OCI-LY7 (cell line): ENCODE measurements at regions not wholly inside any gene's neighbourhood (a gene's known extent, or its start where the extent isn't known, plus 50 kb on each side); places are given as distances from the start of the nearest gene placed in this dataset.

Experiments
- BruUV-seq: library from RNA; stranded (reverse); fragments of 400-500 nt; replicated peaks from 2 replicates; lab custom pipeline; 2021; lab: Mats Ljungman, UMichigan
- CTCF ChIA-PET: fragments of 300-600 bp; sonication (Branson Sonifier 250); formaldehyde crosslinking; loops from one replicate; lab custom pipeline; 2022; ENCODE audit warnings: antibody characterized with exemption; ENCODE audit not compliant: unreplicated experiment; lab: Charles Lee
- POLR2A ChIA-PET: fragments of 300-600 bp; sonication (Branson Sonifier 250); formaldehyde crosslinking; loops from one replicate; lab custom pipeline; 2022; ENCODE audit warnings: antibody characterized with exemption; lab: Charles Lee
- DNase-seq: peaks from one replicate; pipeline ENCODE4 v3.0.0-alpha.2; 2015; ENCODE audit warnings: low spot score
- H2AFZ ChIP-seq: fragments of 200-600 bp; sonication (generic), shearing (Covaris generic); 2 replicates; pipeline ENCODE4 v1.6.1; 2014; ENCODE audit warnings: mild to moderate bottlenecking, antibody characterized with exemption, low read length, moderate library complexity
- H3K27ac ChIP-seq: fragments of 200-600 bp; sonication (generic); 2 replicates; pipeline ENCODE4 v1.5.1; 2014; ENCODE audit warnings: mixed run types, low read depth, mild to moderate bottlenecking, moderate library complexity, low read length, inconsistent platforms; ENCODE audit not compliant: poor library complexity, severe bottlenecking
- H3K36me3 ChIP-seq: fragments of 200-600 bp; sonication (generic); 2 replicates; pipeline ENCODE4 v1.6.1; 2014; ENCODE audit warnings: mild to moderate bottlenecking, antibody characterized with exemption, low read length, moderate library complexity, mixed read lengths; ENCODE audit not compliant: insufficient read depth
- H3K4me1 ChIP-seq: fragments of 200-600 bp; sonication (generic); 2 replicates; pipeline ENCODE4 v1.5.1; 2014; ENCODE audit warnings: mild to moderate bottlenecking, low read length; ENCODE audit not compliant: insufficient read depth, poor library complexity, severe bottlenecking
- H3K4me2 ChIP-seq: fragments of 200-600 bp; sonication (generic); 2 replicates; pipeline ENCODE4 v1.6.1; 2014; ENCODE audit warnings: mild to moderate bottlenecking, low read length
- H3K4me3 ChIP-seq: fragments of 200-600 bp; sonication (generic); 2 replicates; pipeline ENCODE4 v1.5.1; 2014; ENCODE audit warnings: mild to moderate bottlenecking, low read depth, low read length; ENCODE audit not compliant: poor library complexity, severe bottlenecking
- H3K79me2 ChIP-seq: fragments of 200-600 bp; sonication (generic); 2 replicates; pipeline ENCODE4 v1.6.1; 2016; ENCODE audit warnings: low read depth, mild to moderate bottlenecking, low read length, moderate library complexity, mixed read lengths; ENCODE audit not compliant: insufficient read depth
- H3K9me2 ChIP-seq: fragments of 200-600 bp; sonication (generic); 2 replicates; pipeline ENCODE4 v1.6.1; 2016; ENCODE audit warnings: mild to moderate bottlenecking, low read length, mixed read lengths; ENCODE audit not compliant: insufficient read depth
- H3K9me3 ChIP-seq: fragments of 200-600 bp; sonication (generic); 2 replicates; pipeline ENCODE4 v1.6.1; 2014; ENCODE audit warnings: mild to moderate bottlenecking, mixed run types, low read length, mixed read lengths
- H4K20me1 ChIP-seq: fragments of 200-600 bp; sonication (generic); 2 replicates; pipeline ENCODE4 v1.6.1; 2014; ENCODE audit warnings: mild to moderate bottlenecking, antibody characterized with exemption, low read length, moderate library complexity, mixed read lengths; ENCODE audit not compliant: insufficient read depth
- EZH2phosphoT487 ChIP-seq: fragments of 200-600 bp; sonication (generic); IDR thresholded peaks from 2 replicates; pipeline ENCODE4 v1.6.1; 2018; ENCODE audit warnings: low read depth, borderline replicate concordance, mild to moderate bottlenecking, mixed run types, antibody characterized with exemption, low read length, moderate library complexity, mixed read lengths
- intact Hi-C: fragments of 100-400 bp; cut with micrococcal nuclease; formaldehyde crosslinking; loops from one replicate; pipeline ENCODE4 v1.10.0; 2022; ENCODE audit not compliant: unreplicated experiment
- TF ChIP-seq, protein P1 (sequence below): fragments of 200-600 bp; sonication (generic); conservative IDR thresholded peaks from 2 replicates; pipeline ENCODE4 v1.5.1; 2014; ENCODE audit warnings: mild to moderate bottlenecking, antibody characterized with exemption, low read length, moderate library complexity, mixed read lengths

DNA sequence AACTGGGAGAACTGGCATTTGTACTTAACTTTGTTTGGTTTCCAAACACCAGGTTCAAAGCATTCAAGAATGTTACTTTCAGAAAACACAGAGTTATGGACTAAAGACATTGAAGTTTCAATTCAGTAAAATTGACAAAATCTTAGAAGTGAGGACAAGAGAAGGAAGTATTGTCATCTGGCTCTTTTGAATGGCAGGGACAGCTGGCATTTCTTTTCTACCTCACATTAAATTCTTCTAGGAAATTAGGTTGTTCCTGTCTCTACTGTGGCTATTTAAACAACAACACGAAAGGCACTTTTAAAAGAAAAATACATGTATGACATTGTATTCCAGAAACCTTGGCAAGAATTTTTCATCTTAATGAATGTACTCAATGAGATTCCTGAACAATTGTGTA, 600.0 kb upstream of the CA10 start:
- no TSS peak for BruUV-seq
- H3K79me2 ChIP-seq: no peaks in the 10 kb centered on the region
- H3K36me3 ChIP-seq: no peaks in the 10 kb centered on the region
- CTCF ChIA-PET: no interaction called here
- H3K4me1 ChIP-seq: no peaks in the 10 kb centered on the region
- no peak overlapping the region for H3K4me3 ChIP-seq
- H3K27ac ChIP-seq: no peak overlapping the region
- no peaks in the 10 kb centered on the region for H3K9me2 ChIP-seq
- intact Hi-C loops: no loop called here
- no peaks in the 10 kb centered on the region for H3K9me3 ChIP-seq
- no peak overlapping the region for H3K4me2 ChIP-seq
- DNase-seq: no peak
- POLR2A ChIA-PET: no interaction called here
- TF ChIP-seq, protein P1, sequence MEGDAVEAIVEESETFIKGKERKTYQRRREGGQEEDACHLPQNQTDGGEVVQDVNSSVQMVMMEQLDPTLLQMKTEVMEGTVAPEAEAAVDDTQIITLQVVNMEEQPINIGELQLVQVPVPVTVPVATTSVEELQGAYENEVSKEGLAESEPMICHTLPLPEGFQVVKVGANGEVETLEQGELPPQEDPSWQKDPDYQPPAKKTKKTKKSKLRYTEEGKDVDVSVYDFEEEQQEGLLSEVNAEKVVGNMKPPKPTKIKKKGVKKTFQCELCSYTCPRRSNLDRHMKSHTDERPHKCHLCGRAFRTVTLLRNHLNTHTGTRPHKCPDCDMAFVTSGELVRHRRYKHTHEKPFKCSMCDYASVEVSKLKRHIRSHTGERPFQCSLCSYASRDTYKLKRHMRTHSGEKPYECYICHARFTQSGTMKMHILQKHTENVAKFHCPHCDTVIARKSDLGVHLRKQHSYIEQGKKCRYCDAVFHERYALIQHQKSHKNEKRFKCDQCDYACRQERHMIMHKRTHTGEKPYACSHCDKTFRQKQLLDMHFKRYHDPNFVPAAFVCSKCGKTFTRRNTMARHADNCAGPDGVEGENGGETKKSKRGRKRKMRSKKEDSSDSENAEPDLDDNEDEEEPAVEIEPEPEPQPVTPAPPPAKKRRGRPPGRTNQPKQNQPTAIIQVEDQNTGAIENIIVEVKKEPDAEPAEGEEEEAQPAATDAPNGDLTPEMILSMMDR: no peak
- no peak for TF ChIP-seq EZH2phosphoT487
- no peak overlapping the region for H2AFZ ChIP-seq
- no peaks in the 10 kb centered on the region for H4K20me1 ChIP-seq

DNA sequence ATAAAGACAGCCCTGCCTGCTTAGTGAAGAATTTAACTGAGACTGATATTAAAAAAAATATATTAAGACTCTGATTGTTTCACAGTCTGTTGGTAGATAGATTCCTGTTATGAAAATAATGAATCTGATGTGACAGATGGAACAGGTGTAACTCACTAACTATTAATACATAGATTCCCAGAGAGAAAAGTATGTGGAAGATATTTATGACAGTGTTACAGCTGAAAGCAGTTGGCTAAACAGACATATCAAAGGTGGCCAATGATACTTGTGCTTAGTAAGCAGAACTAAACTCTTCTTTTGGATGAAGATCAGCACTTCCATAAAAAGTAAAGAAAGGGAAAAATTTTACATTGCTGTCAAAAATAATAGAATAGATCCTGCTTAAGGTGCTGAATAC, 598.2 kb upstream of the CA10 start:
- no TSS peak for BruUV-seq
- ChIA-PET CTCF (no interaction called here), POLR2A (no interaction called here)
- DNase-seq: no peak
- no peak overlapping the region for H3K4me2 ChIP-seq
- H3K4me3 ChIP-seq: no peak overlapping the region
- H3K36me3 ChIP-seq: no peaks in the 10 kb centered on the region
- no peaks in the 10 kb centered on the region for H3K9me2 ChIP-seq
- no peak overlapping the region for H3K27ac ChIP-seq
- no peaks in the 10 kb centered on the region for H3K9me3 ChIP-seq
- no peaks in the 10 kb centered on the region for H3K4me1 ChIP-seq
- intact Hi-C loops: no loop called here
- H3K79me2 ChIP-seq: no peaks in the 10 kb centered on the region
- H2AFZ ChIP-seq: no peak overlapping the region
- no peak for TF ChIP-seq EZH2phosphoT487
- TF ChIP-seq, protein P1: no peak
- H4K20me1 ChIP-seq: no peaks in the 10 kb centered on the region

DNA sequence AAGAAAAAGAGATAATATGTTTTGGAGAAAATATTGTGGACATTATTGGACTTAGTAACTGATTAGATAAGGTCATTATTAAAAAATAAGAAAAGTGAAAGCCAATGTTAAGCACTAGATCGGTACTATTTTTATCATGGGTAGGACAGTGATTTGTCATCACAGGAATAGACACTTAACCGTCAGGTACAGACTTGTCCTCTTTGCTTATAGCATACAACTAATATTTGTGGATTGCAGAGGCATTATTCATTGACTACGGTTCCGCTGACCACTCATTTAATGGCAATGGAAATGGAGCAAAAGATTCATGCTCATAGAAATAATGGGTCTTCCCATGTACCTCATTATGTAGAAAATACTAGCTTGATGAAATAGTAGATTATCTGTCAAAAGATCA, 596.3 kb upstream of the CA10 start:
- no peak overlapping the region for H3K4me2 ChIP-seq
- BruUV-seq: no TSS peak
- H3K9me2 ChIP-seq: no peaks in the 10 kb centered on the region
- ChIA-PET CTCF (no interaction called here), POLR2A (no interaction called here)
- no peak for TF ChIP-seq EZH2phosphoT487
- TF ChIP-seq, protein P1: no peak
- no peaks in the 10 kb centered on the region for H3K4me1 ChIP-seq
- intact Hi-C loops: no loop called here
- no peaks in the 10 kb centered on the region for H4K20me1 ChIP-seq
- H3K27ac ChIP-seq: no peak overlapping the region
- H3K79me2 ChIP-seq: no peaks in the 10 kb centered on the region
- H3K4me3 ChIP-seq: no peak overlapping the region
- DNase-seq: no peak
- no peaks in the 10 kb centered on the region for H3K36me3 ChIP-seq
- H3K9me3 ChIP-seq: no peaks in the 10 kb centered on the region
- H2AFZ ChIP-seq: no peak overlapping the region
